ENCODE measurements at regions not wholly inside any gene's neighbourhood (a gene's known extent, or its start where the extent isn't known, plus 50 kb on each side); places are given as distances from the start of the nearest gene placed in this dataset.

GRCh38 chr10:129030603-129030895 lies 436.5 kb upstream of the MGMT start:
- no peak for TF ChIP-seq CTCF (IDR thresholded peaks at IDR 0.05; ENCODE audit: low read depth, low read length)
- DNase-seq (ENCODE audit: extremely low read depth, low read depth) = no peak

GRCh38 chr10:129030996-129031843 lies 435.8 kb upstream of the MGMT start:
- DNase-seq (ENCODE audit: extremely low read depth, low read depth) = peak; percentile 0
- TF ChIP-seq CTCF (IDR thresholded peaks at IDR 0.05; ENCODE audit: low read depth, low read length) = peak; percentile 94

GRCh38 chr10:129031844-129032150 lies 435.2 kb upstream of the MGMT start:
- DNase-seq (ENCODE audit: extremely low read depth, low read depth) = no peak
- TF ChIP-seq CTCF (IDR thresholded peaks at IDR 0.05; ENCODE audit: low read depth, low read length) = no peak

- TF ChIP-seq CTCF (IDR thresholded peaks at IDR 0.05; ENCODE audit: low read depth, low read length) = no peak
- no peak for DNase-seq (ENCODE audit: extremely low read depth, low read depth)
Observed at GRCh38 chr10:129032372-129033313, 434.4 kb upstream of the MGMT start.

- no peak for DNase-seq (ENCODE audit: extremely low read depth, low read depth)
- no peak for TF ChIP-seq CTCF (IDR thresholded peaks at IDR 0.05; ENCODE audit: low read depth, low read length)
Observed at GRCh38 chr10:129033340-129033739, 433.7 kb upstream of the MGMT start.

GRCh38 chr10:129033790-129034272 lies 433.2 kb upstream of the MGMT start:
- TF ChIP-seq CTCF (IDR thresholded peaks at IDR 0.05; ENCODE audit: low read depth, low read length) = no peak
- DNase-seq (ENCODE audit: extremely low read depth, low read depth) = no peak
